ENCODE measurements at regions not wholly inside any gene's neighbourhood (a gene's known extent, or its start where the extent isn't known, plus 50 kb on each side); places are given as distances from the start of the nearest gene placed in this dataset.

GRCh38 chr4:159414305-159414704, 311.4 kb downstream of the RAPGEF2 start:
- ChIA-PET POLR2A (interaction anchor here (0.8 kb wide), 1 partner anchor 25 kb away, joined by 3 read pairs; no protein-coding TSS in a partner anchor), CTCF (interaction anchor here (0.8 kb wide), 1 partner anchor 17 kb away, joined by 4 read pairs; no protein-coding TSS in a partner anchor)
- H3K9me3 ChIP-seq, result no peaks in the 10 kb centered on the region
- DNase-seq (ENCODE audit: low read depth in 1 of 2, low spot score in 1 of 2) (no peak), ATAC-seq (no peak), FAIRE-seq (no peak)
- 74% methylated on average over 4 of the region's 4 CpGs for WGBS (ENCODE audit: missing lambda C conversion rate)
- H3K4me1 ChIP-seq, result peaks cover 5% of the 10 kb centered on the region; the same call in 1 of the 3 replicates
- H3K27ac ChIP-seq, result no peak overlapping the region
- no peak overlapping the region for H3K4me2 ChIP-seq
- no peak overlapping the region for H3K4me3 ChIP-seq
- TF ChIP-seq ESRRA (IDR thresholded peaks at IDR 0.05; ENCODE audit: borderline replicate concordance, low read length), result no peak
- no peak for TF ChIP-seq POLR2A (IDR thresholded peaks at IDR 0.05; ENCODE audit: low read length)
- no peak for TF ChIP-seq HOXA7 (CRISPR knock-in tag; IDR thresholded peaks at IDR 0.05)
- TF ChIP-seq SMC3 (IDR thresholded peaks at IDR 0.05), result no peak
- TF ChIP-seq HMGXB4 (CRISPR knock-in tag; IDR thresholded peaks at IDR 0.05; ENCODE audit: borderline replicate concordance), result no peak
- no peak for TF ChIP-seq KDM1A (IDR thresholded peaks at IDR 0.05; ENCODE audit: low read depth)
- no peak for TF ChIP-seq NPAS2 (CRISPR knock-in tag; IDR thresholded peaks at IDR 0.05; ENCODE audit: borderline replicate concordance)
- no peak for TF ChIP-seq EHMT2 (IDR thresholded peaks at IDR 0.05; ENCODE audit: low read depth)
- TF ChIP-seq HOXB5 (CRISPR knock-in tag; IDR thresholded peaks at IDR 0.05), result no peak
- TF ChIP-seq HOXB13 (CRISPR knock-in tag; IDR thresholded peaks at IDR 0.05; ENCODE audit: low read depth), result no peak
- TF ChIP-seq MAZ (IDR thresholded peaks at IDR 0.05; ENCODE audit: borderline replicate concordance, low read depth, low read length), result no peak
- TF ChIP-seq RFX5 (IDR thresholded peaks at IDR 0.05), result no peak
- TF ChIP-seq GATA3 (IDR thresholded peaks at IDR 0.05; ENCODE audit: borderline replicate concordance), result no peak
- no peak for TF ChIP-seq HEYL (CRISPR knock-in tag; IDR thresholded peaks at IDR 0.05)
- TF ChIP-seq EHF (CRISPR knock-in tag; IDR thresholded peaks at IDR 0.05), result no peak
- TF ChIP-seq MAX (IDR thresholded peaks at IDR 0.05), result no peak
- TF ChIP-seq ZFP36 (IDR thresholded peaks at IDR 0.05; ENCODE audit: borderline replicate concordance, partially characterized antibody), result no peak
- no peak for TF ChIP-seq CTCF (IDR thresholded peaks at IDR 0.05)

- no peak overlapping the region for H3K4me3 ChIP-seq
- ChIA-PET CTCF (interaction anchor here (1.5 kb wide), 1 partner anchor 17 kb away, joined by 3 read pairs; no protein-coding TSS in a partner anchor), POLR2A (no interaction called here)
- FAIRE-seq (no peak), ATAC-seq (peak; percentile 40 to 54; a peak in 1 of 6 replicates), DNase-seq (ENCODE audit: low read depth in 1 of 2, low spot score in 1 of 2) (no peak)
- H3K9me3 ChIP-seq, result no peaks in the 10 kb centered on the region
- peaks cover 5% of the 10 kb centered on the region; the same call in 1 of the 3 replicates for H3K4me1 ChIP-seq
- WGBS (ENCODE audit: missing lambda C conversion rate), result 20% methylated on average over 2 of the region's 2 CpGs
- 0 out of 6 replicates have a peak overlapping the region, but pooled peaks of 1 of the 2 experiments have one; percentile 12 for H3K27ac ChIP-seq
- H3K4me2 ChIP-seq, result no peak overlapping the region
- TF ChIP-seq SREBF2 (IDR thresholded peaks at IDR 0.05), result no peak
- TF ChIP-seq NR3C1 (IDR thresholded peaks at IDR 0.05), result no peak
- TF ChIP-seq RCOR1 (IDR thresholded peaks at IDR 0.05; ENCODE audit: low read depth, low read length), result no peak
- no peak for TF ChIP-seq FOSB (CRISPR knock-in tag; IDR thresholded peaks at IDR 0.05)
- no peak for TF ChIP-seq TFCP2L1 (CRISPR knock-in tag; IDR thresholded peaks at IDR 0.05)
- no peak for TF ChIP-seq CEBPB (IDR thresholded peaks at IDR 0.05)
- no peak for TF ChIP-seq EHMT2 (IDR thresholded peaks at IDR 0.05; ENCODE audit: low read depth)
- no peak for TF ChIP-seq ZC3H11A (IDR thresholded peaks at IDR 0.05)
- no peak for TF ChIP-seq CBX8 (IDR thresholded peaks at IDR 0.05)
- no peak for TF ChIP-seq ELK1 (IDR thresholded peaks at IDR 0.05; ENCODE audit: low read depth, low read length)
- TF ChIP-seq JUN (IDR thresholded peaks at IDR 0.05), result no peak
- no peak for TF ChIP-seq CTCF (IDR thresholded peaks at IDR 0.05)
- TF ChIP-seq SMC3 (IDR thresholded peaks at IDR 0.05), result no peak
- no peak for TF ChIP-seq ESRRA (IDR thresholded peaks at IDR 0.05; ENCODE audit: borderline replicate concordance, low read length)
- no peak for TF ChIP-seq ZSCAN20 (CRISPR knock-in tag; IDR thresholded peaks at IDR 0.05)
- no peak for TF ChIP-seq RNF2 (IDR thresholded peaks at IDR 0.05; ENCODE audit: borderline replicate concordance, low read depth)
- no peak for TF ChIP-seq FOSL2 (IDR thresholded peaks at IDR 0.05)
- TF ChIP-seq FOSL2 (CRISPR knock-in tag; IDR thresholded peaks at IDR 0.05), result no peak
- TF ChIP-seq HDAC2 (IDR thresholded peaks at IDR 0.05), result no peak
Measured at GRCh38 chr4:159416073-159416472, 313.2 kb downstream of the RAPGEF2 start.
